RWPE1 (cell line): ENCODE measurements at regions not wholly inside any gene's neighbourhood (a gene's known extent, or its start where the extent isn't known, plus 50 kb on each side); places are given as distances from the start of the nearest gene placed in this dataset.

ENCODE experiments used
- CTCF ChIA-PET: fragments of 350-600 bp; sonication (Branson Sonifier 250); formaldehyde crosslinking; extraction: SDS; loops from one replicate; lab custom pipeline; 2021; lab: Yijun Ruan, JAX
- POLR2A ChIA-PET: fragments of 400-600 bp; formaldehyde crosslinking; extraction: SDS; loops from one replicate; lab custom pipeline; 2020; ENCODE audit warnings: antibody characterized with exemption; ENCODE audit not compliant: low non-redundant PET; lab: Yijun Ruan, JAX
- DNase-seq: peaks from one replicate; pipeline ENCODE4 v3.0.0; 2012; ENCODE audit warnings: low spot score
- H3K27ac ChIP-seq: fragments of 450-650 bp; 2 replicates; pipeline ENCODE4 v1.5.1; 2017
- TF ChIP-seq, protein P1 (sequence below): fragments of 450-650 bp; conservative IDR thresholded peaks from 2 replicates; pipeline ENCODE4 v1.5.1; 2017; ENCODE audit warnings: low read depth, mild to moderate bottlenecking

- no peak for DNase-seq
- no peak overlapping the region for H3K27ac ChIP-seq
- POLR2A ChIA-PET: no interaction called here
- TF ChIP-seq, protein P1, sequence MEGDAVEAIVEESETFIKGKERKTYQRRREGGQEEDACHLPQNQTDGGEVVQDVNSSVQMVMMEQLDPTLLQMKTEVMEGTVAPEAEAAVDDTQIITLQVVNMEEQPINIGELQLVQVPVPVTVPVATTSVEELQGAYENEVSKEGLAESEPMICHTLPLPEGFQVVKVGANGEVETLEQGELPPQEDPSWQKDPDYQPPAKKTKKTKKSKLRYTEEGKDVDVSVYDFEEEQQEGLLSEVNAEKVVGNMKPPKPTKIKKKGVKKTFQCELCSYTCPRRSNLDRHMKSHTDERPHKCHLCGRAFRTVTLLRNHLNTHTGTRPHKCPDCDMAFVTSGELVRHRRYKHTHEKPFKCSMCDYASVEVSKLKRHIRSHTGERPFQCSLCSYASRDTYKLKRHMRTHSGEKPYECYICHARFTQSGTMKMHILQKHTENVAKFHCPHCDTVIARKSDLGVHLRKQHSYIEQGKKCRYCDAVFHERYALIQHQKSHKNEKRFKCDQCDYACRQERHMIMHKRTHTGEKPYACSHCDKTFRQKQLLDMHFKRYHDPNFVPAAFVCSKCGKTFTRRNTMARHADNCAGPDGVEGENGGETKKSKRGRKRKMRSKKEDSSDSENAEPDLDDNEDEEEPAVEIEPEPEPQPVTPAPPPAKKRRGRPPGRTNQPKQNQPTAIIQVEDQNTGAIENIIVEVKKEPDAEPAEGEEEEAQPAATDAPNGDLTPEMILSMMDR: no peak
- CTCF ChIA-PET: interaction anchor here (0.6 to 0.7 kb wide), 2 partner anchors 9 to 366 kb away, joined by 3 to 7 read pairs; no protein-coding TSS in a partner anchor
Measured at GRCh38 chr4:62896721-62897120, 1512.5 kb downstream of the TECRL start.

- DNase-seq: no peak
- POLR2A ChIA-PET: no interaction called here
Measured at GRCh38 chr4:62881901-62882300, 1527.3 kb downstream of the TECRL start.

DNA sequence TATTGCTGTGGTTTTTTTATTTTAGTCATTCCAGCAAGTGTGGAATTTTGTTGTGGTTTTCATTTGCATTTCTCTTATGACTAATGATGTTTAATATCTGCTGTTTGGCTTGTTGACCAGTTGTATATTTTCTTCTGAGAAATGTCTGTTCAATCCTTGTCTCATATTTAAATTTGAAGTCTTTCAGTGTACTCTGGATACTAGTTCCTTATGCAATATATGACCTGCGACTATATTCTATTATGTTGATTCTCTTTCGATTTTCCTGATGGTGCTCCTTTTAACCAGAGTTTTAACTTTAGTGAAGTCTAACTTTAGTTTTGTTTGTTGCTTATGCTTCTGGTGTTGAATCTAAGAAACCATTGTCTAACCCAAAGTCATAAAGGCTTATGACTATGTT lies 1528.0 kb downstream of the TECRL start:
- POLR2A ChIA-PET: no interaction called here
- no peak for DNase-seq
- CTCF ChIA-PET: no interaction called here

More at GRCh38 chr4:62881901-62882300, 1527.3 kb downstream of the TECRL start:
- CTCF ChIA-PET: no interaction called here
- TF ChIP-seq, protein P1: no peak
- no peak overlapping the region for H3K27ac ChIP-seq

DNA sequence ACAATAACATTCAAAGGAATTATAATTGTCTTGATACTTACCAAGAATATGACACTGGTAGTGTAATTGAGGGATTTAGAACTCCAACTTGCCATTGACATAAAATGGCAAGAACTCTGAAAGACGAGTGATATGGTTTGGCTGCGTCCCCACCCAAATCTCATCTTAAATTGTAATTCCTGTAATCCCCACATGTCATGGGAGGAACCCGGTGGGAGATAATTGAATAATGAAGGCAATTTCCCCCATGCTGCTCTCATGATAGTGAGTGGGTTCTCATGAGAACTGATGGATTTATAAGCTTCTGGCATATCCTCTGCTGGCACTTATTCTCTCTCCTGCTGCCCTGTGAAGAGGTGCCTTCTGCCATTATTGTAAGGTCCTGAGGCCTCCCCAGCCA lies 1536.4 kb downstream of the TECRL start:
- CTCF ChIA-PET: no interaction called here
- TF ChIP-seq, protein P1: no peak
- H3K27ac ChIP-seq: no peak overlapping the region
- no peak for DNase-seq
- POLR2A ChIA-PET: no interaction called here

More for the DNA sequence above, 1528.0 kb downstream of the TECRL start:
- no peak overlapping the region for H3K27ac ChIP-seq
- TF ChIP-seq, protein P1: no peak

DNA sequence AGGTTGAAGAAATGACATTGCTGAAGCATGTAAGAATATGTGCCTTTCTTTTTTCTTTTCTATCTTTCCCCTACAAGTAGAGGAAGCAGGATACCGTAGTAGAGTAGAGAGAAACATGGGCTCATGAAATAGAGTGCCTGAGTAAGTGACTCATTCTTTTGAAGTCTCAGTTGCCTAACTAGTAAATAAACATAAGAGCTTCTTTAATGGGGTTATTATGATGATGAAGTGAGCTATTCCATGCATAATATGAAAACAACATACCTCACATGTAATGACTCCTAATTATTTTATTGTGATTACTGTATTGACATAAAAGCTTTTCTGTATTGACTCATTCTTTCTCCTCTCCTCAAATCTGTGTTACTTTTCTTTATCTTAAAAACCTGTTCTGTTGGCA lies 1538.2 kb downstream of the TECRL start:
- H3K27ac ChIP-seq: no peak overlapping the region
- ChIA-PET POLR2A (no interaction called here), CTCF (no interaction called here)
- TF ChIP-seq, protein P1: no peak
- DNase-seq: no peak

- no peak for DNase-seq
- POLR2A ChIA-PET: no interaction called here
- CTCF ChIA-PET: no interaction called here
- H3K27ac ChIP-seq: no peak overlapping the region
- TF ChIP-seq, protein P1: no peak
Measured at GRCh38 chr4:62870451-62870850, 1538.8 kb downstream of the TECRL start.
